ENCODE measurements at regions not wholly inside any gene's neighbourhood (a gene's known extent, or its start where the extent isn't known, plus 50 kb on each side); places are given as distances from the start of the nearest gene placed in this dataset.

DNA sequence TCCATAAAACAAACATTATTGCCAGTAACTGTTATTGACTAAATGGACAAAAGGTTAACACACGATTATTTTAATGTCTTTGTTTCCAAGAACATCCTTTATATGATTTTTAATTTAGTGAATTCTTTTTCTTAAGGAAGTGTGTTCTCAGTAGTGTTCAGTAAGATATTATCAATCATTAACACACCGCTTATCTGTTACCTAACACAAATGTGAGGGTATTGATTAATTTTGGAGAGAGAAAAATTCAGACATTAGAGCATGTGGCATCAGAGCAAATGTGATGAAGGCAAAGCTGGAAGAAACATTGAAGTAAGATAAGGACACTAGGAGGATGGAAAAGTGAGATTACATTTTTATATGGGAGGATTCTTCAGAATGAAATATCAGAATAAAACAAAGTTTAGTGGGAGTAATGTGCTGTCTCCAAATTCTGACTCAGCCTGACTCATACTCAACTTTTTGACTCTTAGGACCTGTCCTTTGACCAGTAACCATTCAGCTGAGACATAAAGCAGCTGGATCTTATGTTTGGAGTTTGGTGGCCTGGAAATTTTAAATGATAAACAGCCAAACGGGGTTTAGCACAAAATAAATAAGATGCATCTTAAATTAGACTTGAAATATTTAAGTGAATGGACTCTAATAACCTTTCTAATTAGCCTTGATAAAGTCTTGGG, 348.6 kb downstream of the CD109 start:
- TF ChIP-seq POLR2A (IDR thresholded peaks at IDR 0.05; ENCODE audit: low read length) (no peak), GATA1 (IDR thresholded peaks at IDR 0.05; ENCODE audit: low read depth, low read length) (no peak)

All from erythroblast (primary cell).